A172 (cell line): ENCODE measurements at regions not wholly inside any gene's neighbourhood (a gene's known extent, or its start where the extent isn't known, plus 50 kb on each side); places are given as distances from the start of the nearest gene placed in this dataset.
A peak's percentile ranks its signal among the peaks of the same experiment; 100 is the strongest.

Source experiments
- DNase-seq: peaks from one replicate; pipeline ENCODE4 v3.0.0-alpha.2; 2015; ENCODE audit warnings: low spot score

GRCh38 chr20:40591119-40591518 lies 97.9 kb downstream of the MAFB start:
- DNase-seq = no peak

- DNase-seq = no peak
Observed at GRCh38 chr20:40589581-40589980, 99.5 kb downstream of the MAFB start.

GRCh38 chr20:40588891-40589290 lies 100.1 kb downstream of the MAFB start:
- DNase-seq = no peak

GRCh38 chr20:40587038-40587437 lies 102.0 kb downstream of the MAFB start:
- no peak for DNase-seq

GRCh38 chr20:40584130-40584809 lies 104.8 kb downstream of the MAFB start:
- DNase-seq = no peak

GRCh38 chr20:40583636-40584035 lies 105.4 kb downstream of the MAFB start:
- no peak for DNase-seq

GRCh38 chr20:40583205-40583604 lies 105.8 kb downstream of the MAFB start:
- DNase-seq = no peak

- DNase-seq = no peak
Observed at GRCh38 chr20:40582531-40582930, 106.5 kb downstream of the MAFB start.

- DNase-seq = no peak
Observed at GRCh38 chr20:40579701-40580100, 109.3 kb downstream of the MAFB start.

GRCh38 chr20:40578961-40579360 lies 110.1 kb downstream of the MAFB start:
- DNase-seq = no peak

GRCh38 chr20:40575851-40576250 lies 113.2 kb downstream of the MAFB start:
- DNase-seq = no peak

GRCh38 chr20:40572251-40572650 lies 116.8 kb downstream of the MAFB start:
- no peak for DNase-seq

- DNase-seq = no peak
Observed at GRCh38 chr20:40571639-40572038, 117.4 kb downstream of the MAFB start.

- no peak for DNase-seq
Observed at GRCh38 chr20:40568200-40568599, 120.8 kb downstream of the MAFB start.

GRCh38 chr20:40565682-40566040 lies 123.4 kb downstream of the MAFB start:
- DNase-seq = no peak

GRCh38 chr20:40565001-40565681 lies 123.9 kb downstream of the MAFB start:
- peak; percentile 86 for DNase-seq

- DNase-seq = peak; percentile 63
Observed at GRCh38 chr20:40563296-40563950, 125.6 kb downstream of the MAFB start.

- peak; percentile 79 for DNase-seq
Observed at GRCh38 chr20:40562031-40562430, 127.0 kb downstream of the MAFB start.

- no peak for DNase-seq
Observed at GRCh38 chr20:40561187-40561586, 127.8 kb downstream of the MAFB start.

GRCh38 chr20:40558212-40558611 lies 130.8 kb downstream of the MAFB start:
- DNase-seq = no peak

- DNase-seq = no peak
Observed at GRCh38 chr20:40551125-40551530, 137.9 kb downstream of the MAFB start.

- DNase-seq = peak; percentile 4
Observed at GRCh38 chr20:40547483-40548091, 141.4 kb downstream of the MAFB start.

- no peak for DNase-seq
Observed at GRCh38 chr20:40545478-40545877, 143.6 kb downstream of the MAFB start.
